GM12878 (cell line): ENCODE measurements at regions not wholly inside any gene's neighbourhood (a gene's known extent, or its start where the extent isn't known, plus 50 kb on each side); places are given as distances from the start of the nearest gene placed in this dataset.

Source experiments
- ATAC-seq: fragments of 200-7000 bp; cut with Tn5 transposase; 3 replicates; pipeline ENCODE4 v1.9.1; 2020; ENCODE audit warnings: mild to moderate bottlenecking, moderate library complexity
- BruUV-seq: library from RNA; stranded (reverse); fragments of 400-500 nt; replicated peaks from 2 replicates; lab custom pipeline; 2021; lab: Mats Ljungman, UMichigan
- CTCF ChIA-PET: fragments of 300-600 bp; sonication (Branson Sonifier 250); formaldehyde crosslinking; extraction: SDS; loops from one replicate; lab custom pipeline; 2021; ENCODE audit warnings: inconsistent platforms; lab: Yijun Ruan, JAX
- POLR2A ChIA-PET: fragments of 350-600 bp; formaldehyde crosslinking; extraction: SDS; loops from one replicate; lab custom pipeline; 2021; ENCODE audit warnings: inconsistent platforms; lab: Charles Lee
- RAD21 ChIA-PET: fragments of 300-600 bp; sonication (Branson Sonifier 250); formaldehyde crosslinking; loops from one replicate; lab custom pipeline; 2023; ENCODE audit warnings: antibody characterized with exemption; ENCODE audit not compliant: unreplicated experiment; lab: Charles Lee
- SMC1A ChIA-PET: fragments of 300-600 bp; sonication (Branson Sonifier 250); formaldehyde crosslinking; loops from one replicate; lab custom pipeline; 2023; ENCODE audit not compliant: unreplicated experiment, uncharacterized antibody; lab: Charles Lee
- DNase-seq: peaks from one replicate; pipeline ENCODE4 v3.0.0-alpha.2; 2011; ENCODE audit warnings: low read depth, low spot score
- FAIRE-seq: peaks from 3 replicates; lab custom pipeline; 2011; peaks lifted over from hg19 to GRCh38; lab: Jason Lieb, UNC
- H2AFZ ChIP-seq: 2 replicates; pipeline ENCODE4 v1.6.0; 2011; ENCODE audit warnings: low read depth, low read length, control low read depth; ENCODE audit not compliant: control insufficient read depth
- H3K27ac ChIP-seq: 2 replicates; pipeline ENCODE4 v1.5.1; 2011; ENCODE audit warnings: control low read depth; ENCODE audit not compliant: control insufficient read depth, insufficient read depth
- H3K27me3 ChIP-seq, 2 experiments: replicated peaks in 1 of 2; 2 replicates each; pipeline versions ENCODE4 v1.6.0 to v1.6.1; 2011; ENCODE audit warnings: low read length in 1 of 2; ENCODE audit not compliant: control insufficient read depth in 2 of 2, insufficient read depth in 2 of 2
- H3K36me3 ChIP-seq, 2 experiments: 2 replicates each; pipeline ENCODE4 v1.5.1; 2011; ENCODE audit warnings: low read length in 1 of 2; ENCODE audit not compliant: control insufficient read depth in 2 of 2, insufficient read depth in 2 of 2
- H3K4me1 ChIP-seq: 2 replicates; pipeline ENCODE4 v1.6.1; 2011; ENCODE audit warnings: mild to moderate bottlenecking, low read length, moderate library complexity, mixed read lengths; ENCODE audit not compliant: control insufficient read depth, insufficient read depth
- H3K4me2 ChIP-seq: 2 replicates; pipeline ENCODE4 v1.6.0; 2011; ENCODE audit warnings: control low read depth; ENCODE audit not compliant: control insufficient read depth, insufficient read depth
- H3K4me3 ChIP-seq: fragments of 200-600 bp; sonication (generic); 2 replicates; pipeline ENCODE4 v1.5.1; 2016
- H3K79me2 ChIP-seq: 2 replicates; pipeline ENCODE4 v1.6.0; 2011; ENCODE audit warnings: low read length; ENCODE audit not compliant: control insufficient read depth, insufficient read depth
- H3K9ac ChIP-seq: 2 replicates; pipeline ENCODE4 v1.8.0; 2011; ENCODE audit warnings: low read length, control low read depth, mixed read lengths; ENCODE audit not compliant: control insufficient read depth, insufficient read depth
- H3K9me3 ChIP-seq: replicated peaks from 3 replicates; pipeline ENCODE4 v1.5.1; 2011; ENCODE audit warnings: mild to moderate bottlenecking, low read length; ENCODE audit not compliant: control insufficient read depth, insufficient read depth
- H4K20me1 ChIP-seq: 2 replicates; pipeline ENCODE4 v1.6.0; 2011; ENCODE audit not compliant: control insufficient read depth, insufficient read depth
- RAD21 ChIP-seq: IDR thresholded peaks from 2 replicates; pipeline ENCODE4 v1.6.1; 2011; ENCODE audit warnings: mild to moderate bottlenecking, low read depth, low read length, moderate library complexity; ENCODE audit not compliant: insufficient read depth
- SMC3 ChIP-seq: IDR thresholded peaks from 2 replicates; pipeline ENCODE4 v1.6.1; 2011; ENCODE audit warnings: low read length, improper control_type of control experiment, borderline replicate concordance
- WRNIP1 ChIP-seq: IDR thresholded peaks from 2 replicates; pipeline ENCODE4 v1.6.1; 2011; ENCODE audit warnings: low read depth, low read length, improper control_type of control experiment, borderline replicate concordance
- YY1 ChIP-seq: IDR thresholded peaks from 2 replicates; pipeline ENCODE4 v1.6.1; 2011; ENCODE audit warnings: low read depth, mild to moderate bottlenecking, low read length
- ZBTB33 ChIP-seq: fragments of 450-650 bp; IDR thresholded peaks from 2 replicates; pipeline ENCODE4 v1.6.1; 2017; ENCODE audit warnings: mild to moderate bottlenecking
- WGBS: methylation state at CpG from one replicate; pipeline ENCODE4 v1.1.6; 2016; ENCODE audit warnings: low lambda C conversion rate; ENCODE audit not compliant: insufficient replicate concordance, insufficient coverage; ENCODE audit errors: missing lambda C conversion rate; 5-methylcytosine and 5-hydroxymethylcytosine counted together
- in situ Hi-C: fragments of 300-500 bp; cut with MboI; formaldehyde crosslinking; loops from 9 replicates; pipeline ENCODE4 v1.14.3; 2018; ENCODE audit warnings: mixed read lengths
- intact Hi-C: fragments of 100-400 bp; cut with micrococcal nuclease; formaldehyde crosslinking; loops from one replicate; pipeline ENCODE4 v1.14.2; 2022; ENCODE audit not compliant: unreplicated experiment
- TF ChIP-seq, protein P1 (sequence below), 3 experiments: IDR thresholded peaks in 2 of 3; conservative IDR thresholded peaks in 1 of 3; 2 replicates each; pipeline ENCODE4 v1.5.1; 2011; ENCODE audit warnings: low read depth in 3 of 3, low read length in 3 of 3, mild to moderate bottlenecking in 3 of 3, control low read depth in 2 of 3, moderate library complexity in 2 of 3, inconsistent platforms in 1 of 3, mixed read lengths in 1 of 3; ENCODE audit not compliant: control insufficient read depth in 2 of 3, insufficient read depth in 1 of 3; ENCODE audit errors: extremely low read depth in 1 of 3

- Histone ChIP-seq H3K36me3 (no peaks in the 10 kb centered on the region), H3K4me3 (no peak overlapping the region)
- TF ChIP-seq, protein P1, sequence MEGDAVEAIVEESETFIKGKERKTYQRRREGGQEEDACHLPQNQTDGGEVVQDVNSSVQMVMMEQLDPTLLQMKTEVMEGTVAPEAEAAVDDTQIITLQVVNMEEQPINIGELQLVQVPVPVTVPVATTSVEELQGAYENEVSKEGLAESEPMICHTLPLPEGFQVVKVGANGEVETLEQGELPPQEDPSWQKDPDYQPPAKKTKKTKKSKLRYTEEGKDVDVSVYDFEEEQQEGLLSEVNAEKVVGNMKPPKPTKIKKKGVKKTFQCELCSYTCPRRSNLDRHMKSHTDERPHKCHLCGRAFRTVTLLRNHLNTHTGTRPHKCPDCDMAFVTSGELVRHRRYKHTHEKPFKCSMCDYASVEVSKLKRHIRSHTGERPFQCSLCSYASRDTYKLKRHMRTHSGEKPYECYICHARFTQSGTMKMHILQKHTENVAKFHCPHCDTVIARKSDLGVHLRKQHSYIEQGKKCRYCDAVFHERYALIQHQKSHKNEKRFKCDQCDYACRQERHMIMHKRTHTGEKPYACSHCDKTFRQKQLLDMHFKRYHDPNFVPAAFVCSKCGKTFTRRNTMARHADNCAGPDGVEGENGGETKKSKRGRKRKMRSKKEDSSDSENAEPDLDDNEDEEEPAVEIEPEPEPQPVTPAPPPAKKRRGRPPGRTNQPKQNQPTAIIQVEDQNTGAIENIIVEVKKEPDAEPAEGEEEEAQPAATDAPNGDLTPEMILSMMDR (IDR thresholded peaks at IDR 0.05 in 2 of 3, conservative IDR thresholded peaks at IDR 0.05 in 1 of 3; ENCODE audit: control insufficient read depth in 2 of 3, extremely low read depth in 1 of 3, insufficient read depth in 1 of 3, low read depth in 3 of 3, low read length in 3 of 3): peak; percentile 69 to 81 (median 80)
- TF ChIP-seq RAD21: peak; percentile 80
- TF ChIP-seq SMC3: peak; percentile 60
- TF ChIP-seq YY1: 0 out of 2 replicates have a peak, but pooled peaks have one; percentile 38
- TF ChIP-seq WRNIP1: no peak
- TF ChIP-seq ZBTB33: no peak
- TF ChIP-seq, all 136 proteins: peak for 4
- Histone ChIP-seq H3K9ac (no peak overlapping the region), H3K9me3 (no peaks in the 10 kb centered on the region), H3K27ac (no peak overlapping the region), H4K20me1 (no peaks in the 10 kb centered on the region), H3K79me2 (no peaks in the 10 kb centered on the region), H2AFZ (no peak overlapping the region), H3K4me1 (no peaks in the 10 kb centered on the region), H3K27me3 (no peaks in the 10 kb centered on the region), H3K4me2 (no peak overlapping the region)
- POLR2A ChIA-PET: no interaction called here
- no peak for DNase-seq
- FAIRE-seq: peak; percentile 80
- SMC1A ChIA-PET: interaction anchor here (0.9 to 3.0 kb wide), 8 partner anchors 10 to 1688 kb away, joined by 3 to 14 read pairs (median 4); no protein-coding TSS in a partner anchor
- in situ Hi-C loops (loop anchor here (10.0 to 25.0 kb wide), 2 partner anchors 1251 to 1713 kb away; no protein-coding TSS in a partner anchor), intact Hi-C loops (loop anchor here (1.0 to 5.0 kb wide), 4 partner anchors 319 to 1711 kb away; no protein-coding TSS in a partner anchor)
- CTCF ChIA-PET: interaction anchor here (0.6 to 2.3 kb wide), 25 partner anchors 8 to 1949 kb away, joined by 3 to 19 read pairs (median 3); no protein-coding TSS in a partner anchor
- ATAC-seq: peak; percentile 80
- WGBS: 24% methylated on average over 7 of the region's 7 CpGs
- no TSS peak for BruUV-seq
- RAD21 ChIA-PET: interaction anchor here (1.1 to 1.7 kb wide), 2 partner anchors 29 to 1688 kb away, joined by 3 to 6 read pairs; no protein-coding TSS in a partner anchor
These were observed 399.8 kb downstream of the TMEM182 start for GRCh38 chr2:103161456-103162289.
